ENCODE measurements at regions not wholly inside any gene's neighbourhood (a gene's known extent, or its start where the extent isn't known, plus 50 kb on each side); places are given as distances from the start of the nearest gene placed in this dataset.
"Not testable (repeated sequence)": the region's sequence is repeated elsewhere in the genome, so short reads cannot be mapped to it uniquely, and the experiment has no call there.

DNA sequence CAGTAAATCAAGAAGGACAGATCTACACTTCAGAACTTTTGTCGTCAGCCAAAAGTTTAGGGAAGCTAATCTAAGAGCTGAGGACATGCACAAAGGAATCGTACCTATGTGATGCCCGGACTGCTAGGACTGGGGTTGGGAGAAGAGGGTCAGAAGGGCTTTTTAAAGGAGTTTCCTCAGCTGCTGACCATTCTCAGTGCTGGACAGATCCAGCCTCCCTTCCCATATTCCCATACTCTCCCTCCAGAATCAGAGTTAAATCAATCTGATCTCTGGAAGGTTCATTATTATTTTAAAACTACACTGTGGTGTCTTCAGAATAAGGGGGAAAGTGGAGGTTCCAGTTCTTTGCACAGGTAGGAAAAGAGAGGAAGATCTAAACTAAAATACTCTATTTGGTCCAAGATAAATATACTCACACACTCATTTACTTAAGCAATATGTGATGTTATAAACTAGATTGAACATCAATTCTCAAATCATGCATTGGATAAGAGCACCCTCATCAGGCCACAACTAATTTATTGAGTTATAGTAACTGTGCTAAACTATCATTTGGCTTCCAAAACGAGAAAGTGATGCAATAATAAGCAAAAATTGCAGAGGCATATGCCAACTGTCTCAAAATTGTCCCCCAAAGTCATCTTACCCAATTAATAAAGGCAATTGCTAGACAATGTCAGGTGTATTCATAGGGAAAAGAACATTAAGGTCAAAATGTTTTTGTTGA lies 124.7 kb downstream of the HNRNPD start:
- no peak for DNase-seq (ENCODE audit: low spot score)
- Histone ChIP-seq H3K36me3 (no peaks in the 10 kb centered on the region), H3K4me1 (no peaks in the 10 kb centered on the region), H3K4me3 (no peak overlapping the region), H3K27me3 (no peaks in the 10 kb centered on the region), H3K27ac (no peak overlapping the region), H3K9me3 (no peaks in the 10 kb centered on the region)
- TF ChIP-seq CTCF (IDR thresholded peaks at IDR 0.05) = no peak

DNA sequence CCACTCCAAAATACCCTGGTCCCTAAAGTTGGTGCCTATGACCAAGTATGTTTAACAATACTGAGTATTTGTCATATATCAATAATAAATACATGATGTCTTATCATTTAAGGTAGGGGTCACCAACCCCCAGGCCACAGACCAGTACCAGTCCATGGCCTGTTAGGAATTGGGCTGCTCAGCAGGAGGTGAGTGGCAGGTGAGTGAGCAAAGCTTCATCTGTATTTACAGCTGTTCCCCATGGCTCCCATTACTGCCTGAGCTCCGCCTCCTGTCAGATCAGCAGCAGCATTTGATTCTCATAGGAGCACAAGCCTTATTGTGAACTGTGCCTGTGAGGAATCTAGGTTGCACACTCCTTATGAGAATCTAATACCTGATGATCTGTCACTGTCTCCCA lies 126.2 kb downstream of the HNRNPD start:
- Histone ChIP-seq H3K9me3 (no peaks in the 10 kb centered on the region), H3K27ac (no peak overlapping the region), H3K4me3 (no peak overlapping the region), H3K27me3 (no peaks in the 10 kb centered on the region), H3K4me1 (no peaks in the 10 kb centered on the region), H3K36me3 (no peaks in the 10 kb centered on the region)
- no peak for DNase-seq (ENCODE audit: low spot score)
- no peak for TF ChIP-seq CTCF (IDR thresholded peaks at IDR 0.05)

DNA sequence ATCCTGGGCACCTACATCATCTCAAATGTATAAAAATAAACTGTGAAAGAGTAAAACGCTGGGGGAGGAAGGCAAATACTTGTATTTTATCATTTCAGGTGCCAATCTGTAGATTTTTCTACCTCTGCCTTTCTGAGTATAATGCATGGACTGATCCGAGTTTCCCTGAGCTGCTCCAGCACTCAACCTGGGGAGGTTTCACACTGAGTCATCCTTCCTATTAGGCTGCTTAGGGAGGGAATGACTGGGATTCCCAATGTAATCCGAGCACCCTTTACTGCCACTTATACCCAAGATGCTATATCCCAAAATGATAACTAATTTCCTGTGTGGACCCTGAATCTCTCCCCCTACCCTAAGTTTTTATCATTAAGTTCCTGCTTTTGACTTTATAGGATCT lies 126.6 kb downstream of the HNRNPD start:
- Histone ChIP-seq H3K4me1 (no peaks in the 10 kb centered on the region), H3K27ac (no peak overlapping the region), H3K27me3 (no peaks in the 10 kb centered on the region), H3K36me3 (no peaks in the 10 kb centered on the region), H3K9me3 (no peaks in the 10 kb centered on the region), H3K4me3 (no peak overlapping the region)
- DNase-seq (ENCODE audit: low spot score) = no peak
- no peak for TF ChIP-seq CTCF (IDR thresholded peaks at IDR 0.05)

- H3K4me3 ChIP-seq = no peak overlapping the region
Measured at GRCh38 chr4:82241534-82241933, 132.3 kb downstream of the HNRNPD start.

DNA sequence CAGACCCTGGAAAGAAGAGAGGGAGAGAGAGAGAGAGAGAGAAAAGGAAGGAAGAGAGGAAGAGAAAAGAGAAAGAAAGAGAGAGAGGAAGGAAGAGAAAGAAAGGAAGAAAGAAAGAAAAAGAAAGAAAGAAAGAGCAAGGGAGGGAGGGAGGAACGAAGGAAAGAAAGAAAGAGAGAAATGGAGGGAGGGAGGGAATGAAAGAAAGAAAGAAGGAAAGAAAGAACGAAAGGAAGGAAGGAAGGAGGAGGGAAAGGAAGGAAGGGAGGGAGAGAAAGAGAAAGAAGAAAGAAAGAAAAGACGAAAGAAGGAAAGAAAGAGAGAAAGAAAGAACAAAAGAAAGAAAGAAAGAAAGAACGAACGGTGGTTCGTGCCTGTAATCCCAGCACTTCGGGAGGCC lies 133.4 kb downstream of the HNRNPD start:
- DNase-seq (ENCODE audit: low spot score) = no peak
- Histone ChIP-seq H3K27me3 (no peaks in the 10 kb centered on the region), H3K4me3 (no peak overlapping the region), H3K4me1 (no peaks in the 10 kb centered on the region), H3K36me3 (no peaks in the 10 kb centered on the region), H3K9me3 (peaks cover 0 to 3% of the 10 kb centered on the region in 2 donors), H3K27ac (no peak overlapping the region)
- TF ChIP-seq CTCF (IDR thresholded peaks at IDR 0.05) = no peak

More at GRCh38 chr4:82241534-82241933, 132.3 kb downstream of the HNRNPD start:
- no peak for DNase-seq (ENCODE audit: low spot score)
- Histone ChIP-seq H3K4me1 (no peaks in the 10 kb centered on the region), H3K27ac (no peak overlapping the region), H3K9me3 (peaks cover 0 to 3% of the 10 kb centered on the region in 2 donors), H3K27me3 (no peaks in the 10 kb centered on the region), H3K36me3 (no peaks in the 10 kb centered on the region)
- TF ChIP-seq CTCF (IDR thresholded peaks at IDR 0.05) = no peak

DNA sequence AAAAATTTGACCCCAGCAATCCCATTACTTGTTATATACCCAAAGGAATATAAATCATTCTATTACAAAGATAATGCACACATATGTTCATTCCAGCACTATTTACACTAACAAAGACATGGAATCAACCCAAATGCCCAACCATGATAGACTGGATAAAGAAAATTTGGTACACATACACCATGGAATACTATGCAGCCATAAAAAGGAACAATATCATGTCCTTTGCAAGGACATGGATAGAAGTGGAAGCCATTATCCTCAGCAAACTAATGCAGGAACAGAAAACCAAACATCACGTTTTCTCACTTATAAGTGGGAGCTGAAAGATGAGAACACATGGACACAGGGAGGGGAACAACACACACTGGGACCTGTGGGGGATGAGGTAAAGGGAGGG lies 136.6 kb downstream of the HNRNPD start:
- DNase-seq (ENCODE audit: low spot score); H3K27ac ChIP-seq; H3K36me3 ChIP-seq; H3K4me3 ChIP-seq; H3K9me3 ChIP-seq; H3K27me3 ChIP-seq; H3K4me1 ChIP-seq: not testable (repeated sequence)
